Gastrocnemius medialis (tissue), 4 donors: ENCODE measurements at regions not wholly inside any gene's neighbourhood (a gene's known extent, or its start where the extent isn't known, plus 50 kb on each side); places are given as distances from the start of the nearest gene placed in this dataset.

Source experiments
- CTCF ChIP-seq, 5 experiments: fragments of 450-650 bp in 3 of 5; fragments of 200-600 bp in 2 of 5; sonication (generic) in 2 of 5; IDR thresholded peaks in 4 of 5; conservative IDR thresholded peaks in 1 of 5; 1 replicate in 4 of 5; 2 replicates in 1 of 5; pipeline ENCODE4 v1.5.1; 2016 to 2019; ENCODE audit warnings: antibody characterized with exemption in 5 of 5, mild to moderate bottlenecking in 3 of 5, moderate library complexity in 3 of 5
- POLR2A ChIP-seq, 2 donors: fragments of 450-650 bp; IDR thresholded peaks; one replicate each; pipeline ENCODE4 v1.6.1; 2017; ENCODE audit warnings: antibody characterized with exemption in 2 of 2, mild to moderate bottlenecking in 2 of 2, moderate library complexity in 2 of 2

- TF ChIP-seq CTCF (IDR thresholded peaks at IDR 0.05 in 4 of 5, conservative IDR thresholded peaks at IDR 0.05 in 1 of 5) (no peak), POLR2A (IDR thresholded peaks at IDR 0.05) (no peak)
Observed at GRCh38 chr18:24840051-24840450, 379.6 kb downstream of the HRH4 start.
